HL-60/S4 treated with retinoic acid at 250 ng/mL for 4 days and 3 days (cell line): ENCODE measurements at regions not wholly inside any gene's neighbourhood (a gene's known extent, or its start where the extent isn't known, plus 50 kb on each side); places are given as distances from the start of the nearest gene placed in this dataset.

Experiments
- in situ Hi-C: fragments of 300-500 bp; cut with MboI; formaldehyde crosslinking; loops from 2 replicates; pipeline ENCODE4 v1.7.0; 2022; ENCODE audit warnings: low sequenced_read_pairs

DNA sequence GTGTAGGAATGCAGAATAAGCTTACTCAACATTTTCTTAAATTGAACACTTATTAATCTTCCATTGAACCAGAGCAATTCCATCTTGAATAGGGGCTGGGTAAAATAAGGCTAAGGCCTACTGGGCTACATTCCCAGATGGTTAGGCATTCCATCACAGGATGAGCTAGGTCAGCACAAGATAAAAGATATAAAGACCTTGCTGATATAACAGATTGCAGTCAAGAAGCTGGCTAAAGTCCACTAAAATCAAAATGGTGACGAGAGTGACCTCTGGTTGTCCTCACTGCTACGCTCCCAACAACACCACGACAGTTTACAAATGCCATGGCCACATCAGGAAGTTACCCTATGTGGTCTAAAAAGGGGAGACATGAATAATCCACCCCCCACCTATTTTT, 156.1 kb downstream of the NXNL2 start:
- in situ Hi-C loops: no loop called here

GRCh38 chr9:88691811-88692210, 156.8 kb downstream of the NXNL2 start:
- in situ Hi-C loops: no loop called here

GRCh38 chr9:88692827-88693226, 157.8 kb downstream of the NXNL2 start:
- in situ Hi-C loops: no loop called here

DNA sequence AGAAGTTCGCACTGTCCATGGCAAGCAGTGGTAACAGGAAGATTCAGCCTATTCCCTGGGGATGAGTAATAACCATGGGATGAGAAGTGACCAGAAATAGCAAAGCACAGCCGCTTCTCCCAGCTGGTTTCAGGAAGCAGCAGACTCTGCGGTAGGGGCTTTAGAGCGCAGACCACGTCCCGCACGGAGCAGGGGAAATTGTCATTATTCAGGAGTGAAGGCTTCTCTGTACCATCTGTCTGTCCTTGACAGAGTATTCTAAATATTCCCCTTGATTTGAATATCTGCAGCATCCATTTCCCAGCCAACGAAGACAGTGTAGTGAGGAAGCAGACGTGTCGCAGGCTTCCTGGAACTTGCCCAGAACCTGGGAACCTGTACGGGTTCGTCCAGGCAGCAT, 159.6 kb downstream of the NXNL2 start:
- in situ Hi-C loops: no loop called here

- in situ Hi-C loops: no loop called here
Measured at GRCh38 chr9:88696501-88696900, 161.5 kb downstream of the NXNL2 start.

GRCh38 chr9:88697764-88698432, 162.9 kb downstream of the NXNL2 start:
- in situ Hi-C loops: no loop called here

GRCh38 chr9:88702985-88703384, 168.0 kb downstream of the NXNL2 start:
- in situ Hi-C loops: no loop called here

DNA sequence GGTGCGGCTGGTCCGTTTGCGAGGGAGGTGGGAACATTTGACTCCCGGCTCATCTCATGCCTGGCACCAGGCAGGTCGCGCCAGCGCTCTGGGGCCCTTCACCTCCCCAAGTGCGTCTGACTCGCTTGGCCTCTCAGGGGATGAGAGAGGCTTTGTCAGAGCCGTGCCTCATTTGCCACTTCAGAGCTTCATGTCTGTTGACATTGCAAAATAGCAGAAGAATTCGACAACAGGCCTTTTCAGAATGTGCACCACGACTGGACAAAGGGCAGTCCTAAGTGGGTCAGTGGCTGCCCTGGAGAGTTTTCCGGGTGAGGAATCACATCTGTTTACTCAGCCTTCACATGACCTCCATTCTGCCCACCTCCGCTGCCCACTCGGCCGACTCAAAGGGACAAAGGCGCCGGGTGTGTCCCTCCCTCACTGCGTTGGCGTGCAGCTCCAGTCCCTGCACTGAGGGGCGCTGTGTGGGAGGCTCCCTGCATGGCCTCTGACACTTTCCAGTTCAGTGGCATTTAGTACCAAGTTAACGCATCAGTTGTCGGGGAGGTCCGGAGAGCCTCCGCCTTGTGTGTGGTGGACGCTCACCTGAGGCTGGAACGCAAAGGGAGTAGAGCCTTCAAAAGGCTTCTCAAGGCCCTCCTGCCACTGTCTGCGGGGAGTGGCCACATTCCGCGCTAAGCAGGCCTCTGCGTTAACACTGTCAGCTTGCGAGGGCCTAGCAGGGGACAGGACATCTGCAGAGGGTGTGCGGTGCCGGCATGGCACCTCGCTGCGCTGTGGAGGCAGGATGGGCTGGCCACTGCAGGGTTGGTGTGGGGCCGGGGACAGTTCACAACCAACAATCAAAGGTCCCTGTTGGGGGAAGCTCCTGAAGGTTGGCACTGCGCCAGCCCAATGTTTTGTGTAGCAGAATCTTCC, 171.5 kb downstream of the NXNL2 start:
- in situ Hi-C loops: no loop called here

GRCh38 chr9:88710449-88710848, 175.5 kb downstream of the NXNL2 start:
- in situ Hi-C loops: no loop called here

- in situ Hi-C loops: no loop called here
Measured at GRCh38 chr9:88711719-88712118, 176.7 kb downstream of the NXNL2 start.

GRCh38 chr9:88712484-88712883, 177.5 kb downstream of the NXNL2 start:
- in situ Hi-C loops: no loop called here

GRCh38 chr9:88713010-88713409, 178.0 kb downstream of the NXNL2 start:
- in situ Hi-C loops: no loop called here

DNA sequence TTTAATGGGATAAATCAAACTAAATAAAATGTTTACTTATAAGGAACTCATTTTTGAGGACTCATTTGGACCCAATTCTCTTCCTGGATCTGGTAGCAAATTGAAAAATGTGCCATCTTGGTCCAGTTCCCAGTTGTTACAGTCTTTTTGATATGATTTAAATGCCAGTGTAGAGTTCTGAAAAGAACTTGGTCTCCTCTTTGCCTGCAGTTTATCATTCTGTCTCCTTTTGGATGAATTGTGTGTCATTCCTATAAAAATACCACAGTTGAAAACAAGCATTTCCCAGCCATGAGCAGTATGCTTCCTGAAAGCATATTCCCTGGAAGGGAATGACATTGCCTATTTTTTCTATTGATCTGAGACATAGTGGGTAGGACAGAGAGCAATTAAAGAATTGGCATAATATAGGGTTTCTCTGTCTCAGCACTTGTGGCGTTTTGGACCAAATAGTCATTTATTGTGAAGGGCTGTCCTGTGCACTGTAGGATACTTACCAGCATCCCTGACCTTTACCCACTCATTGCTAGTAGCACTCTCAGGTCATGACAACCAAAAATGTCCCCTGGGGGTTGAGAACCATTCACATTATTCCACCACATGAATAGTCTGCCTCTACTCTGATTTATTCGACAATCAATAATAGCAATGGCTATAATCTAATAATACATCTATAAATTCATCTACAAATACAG, 181.8 kb downstream of the NXNL2 start:
- in situ Hi-C loops: no loop called here

DNA sequence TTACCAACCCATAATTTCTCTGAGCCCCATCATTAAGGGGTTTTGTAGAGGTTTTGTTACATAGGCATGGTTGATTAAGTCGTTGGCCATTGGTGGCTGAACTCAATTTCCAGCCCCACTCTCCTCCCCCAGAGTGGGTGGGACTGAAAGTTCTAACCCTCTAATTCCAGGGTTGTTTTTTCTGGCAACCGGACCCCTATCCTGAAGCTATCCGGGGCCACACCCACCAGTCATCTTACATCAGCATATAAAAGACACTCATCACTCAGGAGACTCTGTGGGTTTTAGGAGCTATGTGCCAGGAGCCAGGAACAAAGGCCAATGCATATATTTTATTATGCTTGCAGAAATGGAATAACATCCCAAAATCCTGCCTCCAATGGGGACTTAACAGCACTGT, 186.0 kb downstream of the NXNL2 start:
- in situ Hi-C loops: no loop called here

GRCh38 chr9:88721495-88722279, 186.7 kb downstream of the NXNL2 start:
- in situ Hi-C loops: no loop called here

GRCh38 chr9:88722753-88723152, 187.8 kb downstream of the NXNL2 start:
- in situ Hi-C loops: no loop called here

GRCh38 chr9:88723751-88724150, 188.8 kb downstream of the NXNL2 start:
- in situ Hi-C loops: no loop called here

DNA sequence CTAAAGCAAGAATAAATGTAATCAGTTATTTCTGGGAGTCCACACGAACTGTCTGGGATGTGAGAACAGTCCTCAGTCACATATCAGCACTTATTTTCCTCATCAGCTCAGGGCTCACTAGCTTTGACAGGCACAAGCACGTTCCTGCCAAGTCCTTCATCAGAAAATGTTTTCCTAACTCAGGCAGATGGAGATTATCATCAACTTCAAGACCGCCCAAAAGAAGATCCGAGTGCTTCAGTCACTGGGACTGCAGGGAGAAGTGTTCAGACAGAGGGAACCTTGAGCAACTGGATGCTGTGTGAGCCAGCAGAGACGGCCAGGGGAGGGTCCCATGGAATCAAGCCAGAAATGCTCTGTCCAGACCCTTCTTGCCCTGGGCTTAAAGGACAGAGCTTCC, 189.4 kb downstream of the NXNL2 start:
- in situ Hi-C loops: no loop called here

GRCh38 chr9:88725300-88726019, 190.5 kb downstream of the NXNL2 start:
- in situ Hi-C loops: no loop called here

GRCh38 chr9:88726803-88727202, 191.8 kb downstream of the NXNL2 start:
- in situ Hi-C loops: no loop called here
